Left ventricle myocardium inferior (tissue), 1 donor: ENCODE measurements at regions not wholly inside any gene's neighbourhood (a gene's known extent, or its start where the extent isn't known, plus 50 kb on each side); places are given as distances from the start of the nearest gene placed in this dataset.

Source experiments
- DNase-seq: peaks from one replicate; pipeline ENCODE4 v3.0.0-alpha.2; 2020
- H3K27ac ChIP-seq: fragments of 200-600 bp; replicated peaks from 2 replicates; pipeline ENCODE4 v1.8.0; 2021
- H3K27me3 ChIP-seq: fragments of 200-600 bp; 2 replicates; pipeline ENCODE4 v1.8.0; 2021; ENCODE audit warnings: low read depth
- H3K36me3 ChIP-seq: fragments of 200-600 bp; 2 replicates; pipeline ENCODE4 v1.8.0; 2021
- H3K4me1 ChIP-seq: fragments of 200-600 bp; 2 replicates; pipeline ENCODE4 v1.8.0; 2021
- H3K4me3 ChIP-seq: fragments of 200-600 bp; 2 replicates; pipeline ENCODE4 v1.8.0; 2021; ENCODE audit warnings: mild to moderate bottlenecking, moderate library complexity
- H3K9me3 ChIP-seq: fragments of 200-600 bp; replicated peaks from 2 replicates; pipeline ENCODE4 v1.8.0; 2021
- intact Hi-C: fragments of 100-400 bp; cut with micrococcal nuclease; formaldehyde crosslinking; loops from one replicate; pipeline ENCODE4 v1.11.0; 2022
- TF ChIP-seq, protein P1 (sequence below): fragments of 200-600 bp; IDR thresholded peaks from 2 replicates; pipeline ENCODE4 v1.8.0; 2021; ENCODE audit warnings: antibody characterized with exemption, mild to moderate bottlenecking, borderline replicate concordance
- donor health status: DM: no; HTN: yes; CAD: no; lungs with severe emphysema.

- TF ChIP-seq, protein P1, sequence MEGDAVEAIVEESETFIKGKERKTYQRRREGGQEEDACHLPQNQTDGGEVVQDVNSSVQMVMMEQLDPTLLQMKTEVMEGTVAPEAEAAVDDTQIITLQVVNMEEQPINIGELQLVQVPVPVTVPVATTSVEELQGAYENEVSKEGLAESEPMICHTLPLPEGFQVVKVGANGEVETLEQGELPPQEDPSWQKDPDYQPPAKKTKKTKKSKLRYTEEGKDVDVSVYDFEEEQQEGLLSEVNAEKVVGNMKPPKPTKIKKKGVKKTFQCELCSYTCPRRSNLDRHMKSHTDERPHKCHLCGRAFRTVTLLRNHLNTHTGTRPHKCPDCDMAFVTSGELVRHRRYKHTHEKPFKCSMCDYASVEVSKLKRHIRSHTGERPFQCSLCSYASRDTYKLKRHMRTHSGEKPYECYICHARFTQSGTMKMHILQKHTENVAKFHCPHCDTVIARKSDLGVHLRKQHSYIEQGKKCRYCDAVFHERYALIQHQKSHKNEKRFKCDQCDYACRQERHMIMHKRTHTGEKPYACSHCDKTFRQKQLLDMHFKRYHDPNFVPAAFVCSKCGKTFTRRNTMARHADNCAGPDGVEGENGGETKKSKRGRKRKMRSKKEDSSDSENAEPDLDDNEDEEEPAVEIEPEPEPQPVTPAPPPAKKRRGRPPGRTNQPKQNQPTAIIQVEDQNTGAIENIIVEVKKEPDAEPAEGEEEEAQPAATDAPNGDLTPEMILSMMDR, result no peak
- intact Hi-C loops, result no loop called here
These were observed 612.6 kb downstream of the ISL1 start for GRCh38 chr5:51995773-51996306.

GRCh38 chr5:51996356-51996861, 613.2 kb downstream of the ISL1 start:
- Histone ChIP-seq H3K36me3 (no peaks in the 10 kb centered on the region), H3K4me3 (no peak overlapping the region), H3K27ac (no peak overlapping the region), H3K9me3 (no peaks in the 10 kb centered on the region), H3K4me1 (no peaks in the 10 kb centered on the region), H3K27me3 (no peaks in the 10 kb centered on the region)
- TF ChIP-seq, protein P1, result no peak
- no peak for DNase-seq
- intact Hi-C loops, result no loop called here

More at GRCh38 chr5:51995773-51996306, 612.6 kb downstream of the ISL1 start:
- no peaks in the 10 kb centered on the region for H3K9me3 ChIP-seq
- DNase-seq, result no peak
- no peak overlapping the region for H3K4me3 ChIP-seq
- no peak overlapping the region for H3K27ac ChIP-seq
- H3K27me3 ChIP-seq, result no peaks in the 10 kb centered on the region
- H3K36me3 ChIP-seq, result no peaks in the 10 kb centered on the region
- no peaks in the 10 kb centered on the region for H3K4me1 ChIP-seq

GRCh38 chr5:51997500-51997899, 614.3 kb downstream of the ISL1 start:
- Histone ChIP-seq H3K4me3 (no peak overlapping the region), H3K4me1 (no peaks in the 10 kb centered on the region), H3K27ac (no peak overlapping the region), H3K9me3 (no peaks in the 10 kb centered on the region), H3K36me3 (no peaks in the 10 kb centered on the region), H3K27me3 (no peaks in the 10 kb centered on the region)
- no peak for DNase-seq
- TF ChIP-seq, protein P1, result no peak
- intact Hi-C loops, result no loop called here

- Histone ChIP-seq H3K27ac (no peak overlapping the region), H3K4me1 (no peaks in the 10 kb centered on the region), H3K36me3 (no peaks in the 10 kb centered on the region), H3K4me3 (no peak overlapping the region), H3K27me3 (no peaks in the 10 kb centered on the region), H3K9me3 (no peaks in the 10 kb centered on the region)
- no peak for DNase-seq
- intact Hi-C loops, result no loop called here
- TF ChIP-seq, protein P1, result no peak
These were observed 614.7 kb downstream of the ISL1 start for GRCh38 chr5:51997949-51998348.

DNA sequence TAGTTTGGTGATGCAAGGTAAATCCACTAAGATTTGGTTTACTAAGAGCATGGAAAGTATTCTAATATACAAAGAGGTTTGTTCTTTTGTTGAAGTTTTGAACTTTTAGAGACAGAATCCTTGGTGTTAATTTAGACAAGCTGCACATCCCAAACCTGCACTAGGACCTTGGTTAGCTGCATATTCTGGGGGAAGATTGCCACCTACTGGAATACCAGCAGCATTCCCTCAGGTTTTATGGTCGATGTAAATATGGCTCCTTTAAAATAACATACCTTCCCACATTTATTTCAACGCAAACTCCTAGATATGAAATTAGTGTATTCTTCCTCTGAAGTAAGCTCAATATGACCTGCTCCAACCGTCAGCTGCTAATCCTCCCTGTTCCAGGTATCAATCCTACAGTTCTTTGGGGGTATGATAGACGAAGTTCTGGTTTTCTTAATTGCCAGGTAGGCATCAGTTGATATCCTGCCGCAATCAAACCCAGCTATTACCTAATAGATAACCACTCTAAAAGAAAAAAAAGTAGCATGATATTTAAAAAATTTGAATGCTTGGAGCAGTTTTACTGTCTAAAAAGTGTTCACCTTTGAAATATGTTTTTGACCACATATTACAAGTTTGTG, 624.1 kb downstream of the ISL1 start:
- Histone ChIP-seq H3K36me3 (no peaks in the 10 kb centered on the region), H3K9me3 (no peaks in the 10 kb centered on the region), H3K4me1 (no peaks in the 10 kb centered on the region), H3K27ac (no peak overlapping the region), H3K27me3 (no peaks in the 10 kb centered on the region), H3K4me3 (no peak overlapping the region)
- intact Hi-C loops, result loop anchor here (5.0 kb wide), 1 partner anchor 1050 kb away; no protein-coding TSS in a partner anchor
- DNase-seq, result no peak
- TF ChIP-seq, protein P1, result peak; percentile 63
